SK-N-SH treated with all-trans-retinoic acid at 6 μM for 48 hours (cell line): ENCODE measurements at regions not wholly inside any gene's neighbourhood (a gene's known extent, or its start where the extent isn't known, plus 50 kb on each side); places are given as distances from the start of the nearest gene placed in this dataset.

Experiments used
- ATAC-seq: fragments of 200-7000 bp; cut with Tn5 transposase; 3 replicates; pipeline ENCODE4 v1.9.1; 2020; ENCODE audit warnings: mild to moderate bottlenecking, moderate library complexity
- ARNTL ChIP-seq: fragments of 450-650 bp; formaldehyde crosslinking; IDR thresholded peaks from 2 replicates; pipeline ENCODE4 v1.5.0; 2020; ENCODE audit warnings: low read depth, mild to moderate bottlenecking, moderate library complexity, borderline replicate concordance
- BACH2 ChIP-seq: fragments of 250-450 bp; sonication (Bioruptor Pico); IDR thresholded peaks from 2 replicates; pipeline ENCODE4 v1.9.0; 2021; ENCODE audit warnings: mild to moderate bottlenecking, borderline replicate concordance
- CREB5 ChIP-seq: fragments of 250-450 bp; sonication (Bioruptor Pico); IDR thresholded peaks from 2 replicates; pipeline ENCODE4 v1.5.1; 2020; ENCODE audit warnings: low read depth, mild to moderate bottlenecking, moderate library complexity
- CSDC2 ChIP-seq: fragments of 250-450 bp; sonication (Bioruptor Pico); IDR thresholded peaks from 2 replicates; pipeline ENCODE4 v1.5.0; 2020; ENCODE audit warnings: mild to moderate bottlenecking, moderate library complexity
- CSRNP3 ChIP-seq: fragments of 250-450 bp; sonication (Bioruptor Pico); IDR thresholded peaks from 2 replicates; pipeline ENCODE4 v1.5.1; 2021; ENCODE audit warnings: mild to moderate bottlenecking, moderate library complexity
- GLIS3 ChIP-seq: fragments of 250-450 bp; sonication (Bioruptor Pico); IDR thresholded peaks from 2 replicates; pipeline ENCODE4 v1.5.0; 2020; ENCODE audit warnings: mild to moderate bottlenecking, moderate library complexity
- ISL1 ChIP-seq: fragments of 250-450 bp; sonication (Bioruptor Pico); IDR thresholded peaks from 2 replicates; pipeline ENCODE4 v2.1.2; 2022; ENCODE audit warnings: mild to moderate bottlenecking, moderate library complexity
- OSR1 ChIP-seq: fragments of 250-450 bp; sonication (Bioruptor Pico); IDR thresholded peaks from 2 replicates; pipeline ENCODE4 v1.8.0; 2022; ENCODE audit warnings: moderate library complexity, mild to moderate bottlenecking, inconsistent platforms
- PATZ1 ChIP-seq: fragments of 250-450 bp; sonication (Bioruptor Pico); IDR thresholded peaks from 2 replicates; pipeline ENCODE4 v1.8.0; 2020; ENCODE audit warnings: mild to moderate bottlenecking, moderate library complexity, borderline replicate concordance
- POU6F1 ChIP-seq: fragments of 250-450 bp; sonication (Bioruptor Pico); IDR thresholded peaks from 2 replicates; pipeline ENCODE4 v1.8.0; 2021; ENCODE audit warnings: low read depth, mild to moderate bottlenecking, moderate library complexity, borderline replicate concordance
- PPARA ChIP-seq: fragments of 250-450 bp; sonication (Bioruptor Pico); IDR thresholded peaks from 2 replicates; pipeline ENCODE4 v1.5.0; 2020; ENCODE audit warnings: mild to moderate bottlenecking, borderline replicate concordance
- RARB ChIP-seq: fragments of 250-450 bp; sonication (Bioruptor Pico); IDR thresholded peaks from 2 replicates; pipeline ENCODE4 v1.8.0; 2021; ENCODE audit warnings: mild to moderate bottlenecking, moderate library complexity
- SNAI2 ChIP-seq: fragments of 250-450 bp; sonication (Bioruptor Pico); IDR thresholded peaks from 2 replicates; pipeline ENCODE4 v1.5.0; 2020; ENCODE audit warnings: mild to moderate bottlenecking, moderate library complexity
- TCF4 ChIP-seq: fragments of 250-450 bp; sonication (Bioruptor Pico); IDR thresholded peaks from 2 replicates; pipeline ENCODE4 v1.8.0; 2021; ENCODE audit warnings: mild to moderate bottlenecking, moderate library complexity, borderline replicate concordance
- TOX ChIP-seq: fragments of 250-450 bp; sonication (Bioruptor Pico); IDR thresholded peaks from 2 replicates; pipeline ENCODE4 v1.8.0; 2021; ENCODE audit warnings: mild to moderate bottlenecking, moderate library complexity, borderline replicate concordance
- TSHZ2 ChIP-seq: fragments of 250-450 bp; sonication (Bioruptor Pico); IDR thresholded peaks from 2 replicates; pipeline ENCODE4 v1.5.0; 2020; ENCODE audit warnings: mild to moderate bottlenecking, moderate library complexity
- ZC3H10 ChIP-seq: fragments of 250-450 bp; sonication (Bioruptor Pico); IDR thresholded peaks from 2 replicates; pipeline ENCODE4 v1.5.1; 2021; ENCODE audit warnings: mild to moderate bottlenecking, moderate library complexity
- ZFP3 ChIP-seq: fragments of 250-450 bp; sonication (Bioruptor Pico); IDR thresholded peaks from 2 replicates; pipeline ENCODE4 v1.5.0; 2020; ENCODE audit warnings: mild to moderate bottlenecking, moderate library complexity
- ZFP30 ChIP-seq: fragments of 450-650 bp; formaldehyde crosslinking; IDR thresholded peaks from 2 replicates; pipeline ENCODE4 v1.5.0; 2022; ENCODE audit warnings: mild to moderate bottlenecking, moderate library complexity
- ZNF565 ChIP-seq: fragments of 450-650 bp; formaldehyde crosslinking; conservative IDR thresholded peaks from 2 replicates; pipeline ENCODE4 v1.5.0; 2020; ENCODE audit warnings: low read depth, mild to moderate bottlenecking, moderate library complexity
- ZNF70 ChIP-seq: fragments of 450-650 bp; formaldehyde crosslinking; IDR thresholded peaks from 2 replicates; pipeline ENCODE4 v1.5.0; 2020; ENCODE audit warnings: mild to moderate bottlenecking, moderate library complexity
- ZNF8 ChIP-seq: fragments of 450-650 bp; formaldehyde crosslinking; IDR thresholded peaks from 2 replicates; pipeline ENCODE4 v1.5.0; 2020; ENCODE audit warnings: mild to moderate bottlenecking, moderate library complexity

GRCh38 chr4:16959305-16959704 is 60.9 kb upstream of the LDB2 start (continued):
- TF ChIP-seq ARNTL (no peak), PPARA (CRISPR knock-in tag) (no peak), BACH2 (CRISPR knock-in tag) (no peak), CSDC2 (CRISPR knock-in tag) (no peak)

- ATAC-seq, result peak; percentile 40; the same call in 2 of the 3 replicates
- TF ChIP-seq BACH2 (CRISPR knock-in tag) (no peak), ZFP30 (CRISPR knock-in tag) (no peak), TSHZ2 (no peak), PPARA (CRISPR knock-in tag) (no peak), ZC3H10 (CRISPR knock-in tag) (no peak), GLIS3 (CRISPR knock-in tag) (no peak), ARNTL (no peak), CSDC2 (CRISPR knock-in tag) (no peak), ISL1 (CRISPR knock-in tag) (no peak), CSRNP3 (CRISPR knock-in tag) (no peak), SNAI2 (CRISPR knock-in tag) (no peak), POU6F1 (CRISPR knock-in tag) (no peak), TOX (CRISPR knock-in tag) (no peak), OSR1 (CRISPR knock-in tag) (no peak), ZFP3 (CRISPR knock-in tag) (no peak), PATZ1 (no peak), ZNF565 (no peak), RARB (no peak), TCF4 (CRISPR knock-in tag) (no peak), ZNF70 (CRISPR knock-in tag) (no peak)
- TF ChIP-seq, all 23 proteins: peak for 0
Observed at GRCh38 chr4:16952896-16953630, 54.6 kb upstream of the LDB2 start.

- ATAC-seq, result peak; percentile 94
- TF ChIP-seq CSRNP3 (CRISPR knock-in tag) (no peak), ZFP30 (CRISPR knock-in tag) (no peak), ZNF8 (CRISPR knock-in tag) (no peak), POU6F1 (CRISPR knock-in tag) (no peak), CSDC2 (CRISPR knock-in tag) (no peak), CREB5 (CRISPR knock-in tag) (no peak), TOX (CRISPR knock-in tag) (no peak), TCF4 (CRISPR knock-in tag) (no peak), ISL1 (CRISPR knock-in tag) (no peak)
Observed at GRCh38 chr4:16952462-16952871, 54.0 kb upstream of the LDB2 start.
